H1 (cell line): ENCODE measurements at regions not wholly inside any gene's neighbourhood (a gene's known extent, or its start where the extent isn't known, plus 50 kb on each side); places are given as distances from the start of the nearest gene placed in this dataset.

Experiments used
- CTCF ChIA-PET: fragments of 300-600 bp; sonication (Branson Sonifier 250); formaldehyde crosslinking; loops from one replicate; lab custom pipeline; 2021; ENCODE audit not compliant: partially characterized antibody; lab: Charles Lee
- POLR2A ChIA-PET: fragments of 300-600 bp; sonication (Branson Sonifier 250); formaldehyde crosslinking; loops from one replicate; lab custom pipeline; 2021; ENCODE audit warnings: inconsistent platforms; ENCODE audit not compliant: partially characterized antibody; lab: Charles Lee
- DNase-seq, 2 experiments: peaks; one replicate each; pipeline versions ENCODE4 v3.0.0 to v3.0.0-alpha.2; 2010 to 2022; ENCODE audit warnings: low spot score in 2 of 2, low read depth in 1 of 2, mixed read lengths in 1 of 2
- FAIRE-seq: peaks from 2 replicates; lab custom pipeline; 2011; peaks lifted over from hg19 to GRCh38; lab: Jason Lieb, UNC
- H2AFZ ChIP-seq: 2 replicates; pipeline ENCODE4 v1.8.1; 2012; ENCODE audit warnings: low read length, inconsistent platforms
- H2AK5ac ChIP-seq: 2 replicates; pipeline ENCODE4 v1.6.1; 2013; ENCODE audit warnings: low read depth, low read length
- H2BK120ac ChIP-seq: replicated peaks from 2 replicates; pipeline ENCODE3; 2013; ENCODE audit warnings: low read depth, low read length, inconsistent platforms
- H2BK12ac ChIP-seq: 2 replicates; pipeline ENCODE4 v1.6.1; 2013; ENCODE audit warnings: low read depth, low read length
- H2BK15ac ChIP-seq: 2 replicates; pipeline ENCODE4 v1.6.1; 2013; ENCODE audit warnings: low read length
- H2BK20ac ChIP-seq: 2 replicates; pipeline ENCODE4 v1.6.1; 2013; ENCODE audit warnings: low read length
- H2BK5ac ChIP-seq: 2 replicates; pipeline ENCODE4 v1.6.1; 2013; ENCODE audit warnings: low read depth, low read length
- H3K14ac ChIP-seq: 2 replicates; pipeline ENCODE4 v1.6.1; 2013; ENCODE audit warnings: inconsistent platforms; ENCODE audit not compliant: insufficient read length
- H3K18ac ChIP-seq: 2 replicates; pipeline ENCODE4 v1.6.1; 2013; ENCODE audit warnings: low read length; ENCODE audit errors: extremely low read depth
- H3K23ac ChIP-seq: 2 replicates; pipeline ENCODE4 v1.6.1; 2013; ENCODE audit warnings: inconsistent platforms; ENCODE audit not compliant: insufficient read length
- H3K23me2 ChIP-seq: 2 replicates; pipeline ENCODE4 v1.6.1; 2013; ENCODE audit warnings: low read depth, low read length
- H3K27ac ChIP-seq: 2 replicates; pipeline ENCODE4 v1.6.1; 2011; ENCODE audit warnings: low read depth, low read length, inconsistent platforms
- H3K27me3 ChIP-seq, 4 experiments: replicated peaks in 1 of 4; 1 replicate in 1 of 4; 2 replicates in 3 of 4; pipeline versions ENCODE4 v1.6.1 to v1.8.1; 2011 to 2013; ENCODE audit warnings: low read length in 3 of 4, mild to moderate bottlenecking in 3 of 4, inconsistent platforms in 2 of 4, mixed read lengths in 2 of 4, moderate library complexity in 1 of 4; ENCODE audit not compliant: control insufficient read depth in 3 of 4, insufficient read depth in 3 of 4; ENCODE audit errors: extremely low read depth in 1 of 4
- H3K36me3 ChIP-seq, 4 experiments: 2 replicates each; pipeline versions ENCODE4 v1.6.1 to v1.8.1; 2011 to 2013; ENCODE audit warnings: mild to moderate bottlenecking in 4 of 4, low read length in 3 of 4, moderate library complexity in 2 of 4, control low read depth in 1 of 4, inconsistent platforms in 1 of 4; ENCODE audit not compliant: insufficient read depth in 4 of 4, control insufficient read depth in 2 of 4
- H3K4ac ChIP-seq: replicated peaks from 2 replicates; pipeline ENCODE3; 2013; ENCODE audit warnings: low read length, low read depth, mixed read lengths, inconsistent platforms; ENCODE audit not compliant: insufficient read length
- H3K4me1 ChIP-seq, 4 experiments: replicated peaks in 1 of 4; 1 replicate in 1 of 4; 2 replicates in 3 of 4; pipeline versions ENCODE4 v1.6.1 to v1.8.1; 2011 to 2013; ENCODE audit warnings: low read length in 3 of 4, inconsistent platforms in 2 of 4, mixed read lengths in 1 of 4; ENCODE audit not compliant: insufficient read depth in 4 of 4, control insufficient read depth in 3 of 4
- H3K4me2 ChIP-seq, 2 experiments: 2 replicates each; pipeline versions ENCODE4 v1.6.1 to v1.8.1; 2011 to 2013; ENCODE audit warnings: low read depth in 2 of 2, low read length in 2 of 2, control low read depth in 1 of 2, inconsistent platforms in 1 of 2, mild to moderate bottlenecking in 1 of 2; ENCODE audit not compliant: insufficient read depth in 1 of 2
- H3K4me3 ChIP-seq, 4 experiments: fragments of 200-600, 300-600 bp in 1 of 4; sonication (generic), shearing (Covaris generic), sonication (Bioruptor Twin) in 1 of 4; 2 replicates each; pipeline versions ENCODE4 v1.5.1 to v1.8.1; 2011 to 2016; ENCODE audit warnings: low read length in 4 of 4, low read depth in 3 of 4, control low read depth in 2 of 4, inconsistent platforms in 2 of 4, mild to moderate bottlenecking in 2 of 4, mixed read lengths in 1 of 4, moderate library complexity in 1 of 4; ENCODE audit not compliant: insufficient read depth in 2 of 4; ENCODE audit errors: extremely low read depth in 1 of 4
- H3K56ac ChIP-seq: replicated peaks from 2 replicates; pipeline ENCODE3; 2013; ENCODE audit warnings: low read depth, mild to moderate bottlenecking, mixed read lengths, low read length, inconsistent platforms; ENCODE audit not compliant: insufficient read length
- H3K79me1 ChIP-seq: 2 replicates; pipeline ENCODE4 v1.6.1; 2013; ENCODE audit warnings: low read depth, low read length, control low read depth
- H3K79me2 ChIP-seq, 2 experiments: 2 replicates each; pipeline versions ENCODE4 v1.6.1 to v1.8.1; 2012 to 2013; ENCODE audit warnings: low read length in 2 of 2, mild to moderate bottlenecking in 2 of 2, inconsistent platforms in 1 of 2; ENCODE audit not compliant: insufficient read depth in 2 of 2, control insufficient read depth in 1 of 2
- H3K9ac ChIP-seq, 4 experiments: replicated peaks in 1 of 4; 1 replicate in 1 of 4; 2 replicates in 3 of 4; pipeline versions ENCODE4 v1.6.1 to v1.8.1; 2011 to 2013; ENCODE audit warnings: low read depth in 3 of 4, low read length in 3 of 4, control low read depth in 2 of 4, mild to moderate bottlenecking in 2 of 4, moderate library complexity in 2 of 4, inconsistent platforms in 1 of 4; ENCODE audit errors: extremely low read depth in 1 of 4
- H3K9me3 ChIP-seq, 2 experiments: 2 replicates each; pipeline versions ENCODE4 v1.6.1 to v1.8.1; 2012 to 2013; ENCODE audit warnings: mild to moderate bottlenecking in 2 of 2, moderate library complexity in 2 of 2, control low read depth in 1 of 2, inconsistent platforms in 1 of 2, low read depth in 1 of 2, low read length in 1 of 2, mixed read lengths in 1 of 2; ENCODE audit not compliant: insufficient read depth in 2 of 2
- H4K20me1 ChIP-seq, 2 experiments: replicated peaks in 1 of 2; 2 replicates each; pipeline versions ENCODE3 to v1.8.1; 2011 to 2013; ENCODE audit warnings: inconsistent platforms in 2 of 2, low read length in 2 of 2, mild to moderate bottlenecking in 1 of 2; ENCODE audit not compliant: insufficient read depth in 2 of 2, control insufficient read depth in 1 of 2
- H4K5ac ChIP-seq: 2 replicates; pipeline ENCODE4 v1.6.1; 2013; ENCODE audit warnings: low read length, low read depth, mixed read lengths, inconsistent platforms; ENCODE audit not compliant: insufficient read length
- H4K8ac ChIP-seq: 2 replicates; pipeline ENCODE4 v1.8.0; 2013; ENCODE audit warnings: mild to moderate bottlenecking, moderate library complexity, low read length, inconsistent platforms; ENCODE audit not compliant: insufficient read depth; ENCODE audit errors: extremely low read depth
- H4K91ac ChIP-seq: replicated peaks from 2 replicates; pipeline ENCODE3; 2013; ENCODE audit warnings: low read length, mixed read lengths, inconsistent platforms; ENCODE audit not compliant: insufficient read length
- CHD7 ChIP-seq: fragments of 300-600 bp; sonication (generic); IDR thresholded peaks from 2 replicates; pipeline ENCODE4 v1.7.1; 2012; ENCODE audit warnings: low read length, moderate library complexity, mild to moderate bottlenecking, inconsistent platforms; ENCODE audit not compliant: insufficient replicate concordance
- WGBS, 2 experiments: shearing (Covaris generic) in 1 of 2; methylation state at CpG; one replicate each; pipeline versions ENCODE4 v1.1.6 to v1.1.7; 2013 to 2015; ENCODE audit warnings: low lambda C conversion rate in 2 of 2, mixed read lengths in 2 of 2, inconsistent platforms in 1 of 2, low coverage in 1 of 2, missing lambda C conversion rate in 1 of 2; ENCODE audit not compliant: insufficient replicate concordance in 2 of 2, insufficient coverage in 1 of 2, insufficient read length in 1 of 2; ENCODE audit errors: extremely low coverage in 1 of 2, missing lambda C conversion rate in 1 of 2; 5-methylcytosine and 5-hydroxymethylcytosine counted together

DNA sequence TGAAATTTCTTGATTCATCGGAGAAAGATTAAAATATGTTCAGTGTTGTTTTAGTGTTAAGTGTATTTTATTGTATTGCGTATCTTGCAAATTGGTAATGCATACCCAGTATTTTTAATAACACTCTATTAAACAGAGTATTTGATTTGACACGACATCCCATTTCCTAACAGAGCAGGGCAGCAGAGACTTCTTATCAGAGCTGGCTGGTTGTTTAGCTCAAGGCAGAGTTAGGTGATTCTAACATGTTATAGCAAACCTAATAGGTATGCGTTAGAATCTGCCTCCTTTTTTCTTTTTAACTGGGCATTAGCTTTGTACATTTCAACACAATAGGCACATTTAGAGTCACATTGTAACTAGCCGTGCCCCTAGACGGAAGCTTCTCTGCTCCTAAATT lies 57.1 kb upstream of the CELF2 start:
- no peaks in the 10 kb centered on the region for H3K9me3 ChIP-seq
- DNase-seq (no peak), FAIRE-seq (no peak)
- H3K79me2 ChIP-seq: no peaks in the 10 kb centered on the region
- H4K5ac ChIP-seq: no peak overlapping the region
- H2AK5ac ChIP-seq: no peak overlapping the region
- no peaks in the 10 kb centered on the region for H3K79me1 ChIP-seq
- H4K91ac ChIP-seq: no peak overlapping the region
- ChIA-PET POLR2A (no interaction called here), CTCF (interaction anchor here (0.9 kb wide), 1 partner anchor 8 kb away, joined by 4 read pairs; no protein-coding TSS in a partner anchor)
- H2BK15ac ChIP-seq: no peak overlapping the region
- H3K9ac ChIP-seq: no peak overlapping the region
- no peak overlapping the region for H3K18ac ChIP-seq
- no peak overlapping the region for H3K4me3 ChIP-seq
- H2AFZ ChIP-seq: no peak overlapping the region
- no peak overlapping the region for H3K14ac ChIP-seq
- H2BK20ac ChIP-seq: no peak overlapping the region
- H2BK120ac ChIP-seq: no peak overlapping the region
- H4K8ac ChIP-seq: no peak overlapping the region
- no peak overlapping the region for H3K27ac ChIP-seq
- H3K36me3 ChIP-seq: no peaks in the 10 kb centered on the region
- no peaks in the 10 kb centered on the region for H3K27me3 ChIP-seq
- H2BK12ac ChIP-seq: no peak overlapping the region
- no peak overlapping the region for H3K4me2 ChIP-seq
- H3K23ac ChIP-seq: no peak overlapping the region
- H4K20me1 ChIP-seq: no peaks in the 10 kb centered on the region
- no peak overlapping the region for H3K56ac ChIP-seq
- H2BK5ac ChIP-seq: no peak overlapping the region
- 95 to 100% methylated on average over 2 to 6 of the region's 6 CpGs for WGBS, 2 experiments
- no peak overlapping the region for H3K4ac ChIP-seq
- H3K4me1 ChIP-seq: peaks cover 0 to under 1% (median under 1%) of the 10 kb centered on the region in 4 experiments; a peak in 2 of 7 replicates
- H3K23me2 ChIP-seq: no peaks in the 10 kb centered on the region
- no peak for TF ChIP-seq CHD7
